HFFc6 (cell line): ENCODE measurements at regions not wholly inside any gene's neighbourhood (a gene's known extent, or its start where the extent isn't known, plus 50 kb on each side); places are given as distances from the start of the nearest gene placed in this dataset.

Source experiments
- DNase-seq: peaks from one replicate; pipeline ENCODE4 v3.0.0-alpha.2; 2018
- H3K27ac Mint-ChIP-seq: 2 replicates; pipeline ENCODE4 v1.8.0; 2020; ENCODE audit warnings: mild to moderate bottlenecking, mixed read lengths
- H3K27me3 Mint-ChIP-seq: 2 replicates; pipeline ENCODE4 v1.8.0; 2021; ENCODE audit warnings: mild to moderate bottlenecking, moderate library complexity, mixed read lengths; ENCODE audit not compliant: insufficient read depth
- H3K36me3 Mint-ChIP-seq: 2 replicates; pipeline ENCODE4 v1.8.0; 2021; ENCODE audit warnings: low read depth, mixed read lengths
- H3K4me1 Mint-ChIP-seq: 2 replicates; pipeline ENCODE4 v1.8.0; 2020; ENCODE audit warnings: low read depth, mixed read lengths
- H3K4me3 Mint-ChIP-seq: 2 replicates; pipeline ENCODE4 v1.8.0; 2020; ENCODE audit warnings: mild to moderate bottlenecking, moderate library complexity, mixed read lengths
- H3K9me3 Mint-ChIP-seq: 2 replicates; pipeline ENCODE4 v1.8.0; 2020; ENCODE audit warnings: mild to moderate bottlenecking, mixed read lengths
- TF ChIP-seq, protein P1 (sequence below): fragments of 200-600 bp; sonication (generic); IDR thresholded peaks from 2 replicates; pipeline ENCODE4 v1.5.0; 2021; ENCODE audit warnings: antibody characterized with exemption, mild to moderate bottlenecking

DNA sequence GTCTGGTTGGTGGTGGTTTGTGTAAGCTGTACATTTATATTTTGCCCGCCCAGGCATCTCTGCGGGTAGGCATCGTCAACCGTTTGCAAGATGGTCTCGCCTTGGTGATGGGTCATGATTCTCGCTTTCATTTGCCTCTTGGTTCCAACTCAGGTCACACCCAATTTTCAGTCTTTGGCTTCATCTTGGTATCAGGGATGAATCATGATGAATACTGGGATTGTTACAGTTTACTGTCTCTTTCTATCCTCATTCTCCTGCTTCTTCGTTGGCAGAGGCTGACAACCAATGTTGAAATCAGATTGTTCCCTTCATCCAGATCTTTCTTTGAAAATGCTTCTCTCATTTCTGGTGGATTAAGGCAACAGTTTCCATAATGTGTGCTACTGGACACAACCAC, 129.7 kb upstream of the KAZN start:
- TF ChIP-seq, protein P1, sequence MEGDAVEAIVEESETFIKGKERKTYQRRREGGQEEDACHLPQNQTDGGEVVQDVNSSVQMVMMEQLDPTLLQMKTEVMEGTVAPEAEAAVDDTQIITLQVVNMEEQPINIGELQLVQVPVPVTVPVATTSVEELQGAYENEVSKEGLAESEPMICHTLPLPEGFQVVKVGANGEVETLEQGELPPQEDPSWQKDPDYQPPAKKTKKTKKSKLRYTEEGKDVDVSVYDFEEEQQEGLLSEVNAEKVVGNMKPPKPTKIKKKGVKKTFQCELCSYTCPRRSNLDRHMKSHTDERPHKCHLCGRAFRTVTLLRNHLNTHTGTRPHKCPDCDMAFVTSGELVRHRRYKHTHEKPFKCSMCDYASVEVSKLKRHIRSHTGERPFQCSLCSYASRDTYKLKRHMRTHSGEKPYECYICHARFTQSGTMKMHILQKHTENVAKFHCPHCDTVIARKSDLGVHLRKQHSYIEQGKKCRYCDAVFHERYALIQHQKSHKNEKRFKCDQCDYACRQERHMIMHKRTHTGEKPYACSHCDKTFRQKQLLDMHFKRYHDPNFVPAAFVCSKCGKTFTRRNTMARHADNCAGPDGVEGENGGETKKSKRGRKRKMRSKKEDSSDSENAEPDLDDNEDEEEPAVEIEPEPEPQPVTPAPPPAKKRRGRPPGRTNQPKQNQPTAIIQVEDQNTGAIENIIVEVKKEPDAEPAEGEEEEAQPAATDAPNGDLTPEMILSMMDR: no peak
- Mint-ChIP-seq H3K27me3 (no peaks in the 10 kb centered on the region), H3K4me1 (no peaks in the 10 kb centered on the region), H3K36me3 (no peaks in the 10 kb centered on the region; the same call in 1 of the 2 replicates), H3K9me3 (peaks cover 40% of the 10 kb centered on the region), H3K4me3 (no peak overlapping the region), H3K27ac (no peak overlapping the region)
- no peak for DNase-seq

DNA sequence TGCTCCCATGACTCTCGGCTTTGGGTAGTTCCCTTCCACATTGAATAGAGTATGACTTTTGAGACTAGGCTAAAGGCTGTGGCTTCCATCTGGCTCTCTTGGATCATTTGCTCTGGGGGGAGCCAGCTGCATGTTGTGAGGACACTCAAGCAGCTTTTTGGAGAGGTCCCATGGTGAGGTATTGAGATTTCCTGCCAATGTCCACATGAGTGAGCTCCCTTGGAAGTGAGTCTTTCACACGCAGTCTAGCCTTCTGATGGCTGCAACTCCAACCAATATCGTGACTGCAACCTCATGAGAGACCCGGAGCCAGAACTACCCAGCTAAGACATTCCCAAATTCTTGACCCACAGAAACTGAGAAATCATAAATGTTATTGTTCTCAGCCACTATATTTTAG, 127.7 kb upstream of the KAZN start:
- H3K27ac Mint-ChIP-seq: no peak overlapping the region
- H3K27me3 Mint-ChIP-seq: no peaks in the 10 kb centered on the region
- no peaks in the 10 kb centered on the region for H3K4me1 Mint-ChIP-seq
- H3K9me3 Mint-ChIP-seq: peaks cover 39% of the 10 kb centered on the region
- no peaks in the 10 kb centered on the region; the same call in 1 of the 2 replicates for H3K36me3 Mint-ChIP-seq
- TF ChIP-seq, protein P1: no peak
- no peak for DNase-seq
- H3K4me3 Mint-ChIP-seq: no peak overlapping the region

DNA sequence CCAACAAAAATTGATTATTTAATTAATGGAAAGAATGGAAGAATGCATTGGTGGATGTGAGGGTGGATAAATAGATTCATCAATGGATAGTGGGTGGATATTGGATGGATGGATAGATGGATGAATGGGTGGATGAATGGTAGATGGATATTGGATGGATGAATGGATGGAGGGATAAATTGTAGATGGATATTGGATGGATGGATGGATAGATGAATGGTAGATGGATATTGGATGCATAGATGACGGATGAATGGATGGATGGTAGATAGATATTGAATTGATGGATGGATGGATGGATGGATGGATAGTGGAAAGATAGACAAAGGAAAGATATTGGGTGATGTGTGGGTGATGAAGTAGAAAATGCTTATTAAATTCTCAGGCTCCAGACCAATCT, 123.6 kb upstream of the KAZN start:
- Mint-ChIP-seq H3K36me3 (no peaks in the 10 kb centered on the region), H3K9me3 (peaks cover 18% of the 10 kb centered on the region), H3K27me3 (no peaks in the 10 kb centered on the region), H3K27ac (no peak overlapping the region), H3K4me1 (no peaks in the 10 kb centered on the region), H3K4me3 (no peak overlapping the region)
- no peak for DNase-seq
- TF ChIP-seq, protein P1: no peak

DNA sequence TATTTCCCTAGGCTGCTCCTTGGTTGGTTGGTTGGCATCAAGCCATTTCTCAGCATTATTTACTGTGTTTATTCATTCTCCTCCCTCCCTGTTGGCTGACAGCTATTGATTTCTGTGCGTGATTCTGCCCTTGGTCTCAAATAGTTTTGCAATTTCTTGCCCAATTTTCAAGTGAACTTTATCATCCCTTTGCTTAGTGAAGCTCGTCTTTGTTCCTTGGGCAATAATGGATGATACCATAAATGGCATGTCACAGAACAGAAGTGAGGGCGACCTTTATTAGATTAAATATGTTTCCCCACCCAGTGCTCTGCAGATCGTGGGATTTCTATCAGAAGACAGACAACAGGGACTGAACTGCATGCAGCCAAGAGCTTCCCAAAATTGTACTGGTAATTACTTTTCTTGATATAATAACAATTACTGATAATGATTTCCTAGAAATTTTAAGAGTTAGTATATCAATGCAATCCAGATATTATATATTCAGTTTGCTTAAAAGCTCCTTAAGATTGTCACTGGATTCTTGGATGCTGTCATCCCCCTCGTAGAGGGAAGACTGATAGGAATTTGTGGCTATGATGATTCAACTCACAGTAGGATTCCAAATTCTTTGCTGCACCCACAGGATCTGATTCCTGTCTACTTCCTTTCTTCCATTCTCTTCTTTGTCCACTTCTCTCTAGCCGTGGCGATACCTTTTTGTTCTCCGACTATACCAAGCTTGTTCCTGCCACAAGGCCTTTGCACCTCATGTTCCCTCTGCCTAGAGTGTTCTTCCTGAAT, 122.1 kb upstream of the KAZN start:
- H3K27me3 Mint-ChIP-seq: no peaks in the 10 kb centered on the region
- no peak overlapping the region for H3K27ac Mint-ChIP-seq
- no peaks in the 10 kb centered on the region for H3K4me1 Mint-ChIP-seq
- TF ChIP-seq, protein P1: no peak
- DNase-seq: no peak
- no peaks in the 10 kb centered on the region for H3K36me3 Mint-ChIP-seq
- peaks cover 15% of the 10 kb centered on the region for H3K9me3 Mint-ChIP-seq
- no peak overlapping the region for H3K4me3 Mint-ChIP-seq

DNA sequence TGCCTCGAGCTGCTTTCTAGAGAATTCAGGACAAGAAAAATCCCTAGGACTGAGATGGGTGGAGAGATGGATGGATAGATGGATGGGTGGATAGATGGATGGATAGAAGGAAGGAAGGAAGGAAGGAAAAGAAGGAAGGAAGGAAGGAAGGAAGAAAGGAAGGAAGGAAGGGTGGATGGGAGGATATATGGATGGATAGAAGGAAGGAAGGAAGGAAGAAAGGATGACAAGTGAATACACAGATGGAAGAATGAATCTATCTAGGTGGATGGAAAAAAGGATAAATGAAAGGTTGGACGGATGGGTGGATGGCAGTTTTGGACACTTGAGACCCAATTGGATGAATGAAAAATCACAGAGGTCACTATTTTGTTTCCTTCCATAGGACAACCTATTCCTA, 120.4 kb upstream of the KAZN start:
- H3K9me3 Mint-ChIP-seq: peaks cover 23% of the 10 kb centered on the region
- H3K27me3 Mint-ChIP-seq: no peaks in the 10 kb centered on the region; the same call in 1 of the 2 replicates
- H3K4me1 Mint-ChIP-seq: no peaks in the 10 kb centered on the region
- no peaks in the 10 kb centered on the region for H3K36me3 Mint-ChIP-seq
- no peak overlapping the region for H3K4me3 Mint-ChIP-seq
- TF ChIP-seq, protein P1: no peak
- H3K27ac Mint-ChIP-seq: no peak overlapping the region
- DNase-seq: no peak
